IPS-18a (cell line): ENCODE measurements at regions not wholly inside any gene's neighbourhood (a gene's known extent, or its start where the extent isn't known, plus 50 kb on each side); places are given as distances from the start of the nearest gene placed in this dataset.
"Not testable (repeated sequence)": the region's sequence is repeated elsewhere in the genome, so short reads cannot be mapped to it uniquely, and the experiment has no call there.

ENCODE experiments used
- H3K27ac ChIP-seq: one replicate; pipeline ENCODE4 v1.5.1; 2013; ENCODE audit warnings: low read length
- H3K27me3 ChIP-seq: one replicate; pipeline ENCODE4 v1.6.1; 2013; ENCODE audit warnings: mild to moderate bottlenecking, low read length; ENCODE audit not compliant: control insufficient read depth, insufficient read depth
- H3K36me3 ChIP-seq: one replicate; pipeline ENCODE4 v1.6.1; 2013; ENCODE audit warnings: low read depth, low read length; ENCODE audit not compliant: control insufficient read depth
- H3K4me1 ChIP-seq: one replicate; pipeline ENCODE4 v1.6.1; 2013; ENCODE audit warnings: low read depth, low read length; ENCODE audit not compliant: control insufficient read depth
- H3K4me3 ChIP-seq: one replicate; pipeline ENCODE4 v1.5.1; 2013; ENCODE audit warnings: low read length
- H3K9ac ChIP-seq: one replicate; pipeline ENCODE4 v1.6.1; 2013; ENCODE audit warnings: mild to moderate bottlenecking, low read length, moderate library complexity
- H3K9me3 ChIP-seq: one replicate; pipeline ENCODE4 v1.6.1; 2013; ENCODE audit warnings: low read depth, low read length; ENCODE audit not compliant: control insufficient read depth

GRCh38 chr16:18080658-18081363, 255.7 kb downstream of the NPIPA8 start:
- H3K36me3 ChIP-seq, H3K27me3 ChIP-seq, H3K4me1 ChIP-seq, H3K9me3 ChIP-seq, H3K4me3 ChIP-seq, H3K27ac ChIP-seq, H3K9ac ChIP-seq: not testable (repeated sequence)

- not testable (repeated sequence) for H3K27me3 ChIP-seq, H3K27ac ChIP-seq, H3K4me3 ChIP-seq, H3K4me1 ChIP-seq, H3K9me3 ChIP-seq, H3K9ac ChIP-seq, H3K36me3 ChIP-seq
These were observed 258.6 kb downstream of the NPIPA8 start for GRCh38 chr16:18077910-18078309.

- Histone ChIP-seq H3K9ac (no peak overlapping the region), H3K27ac (no peak overlapping the region), H3K4me1 (peaks cover 6% of the 10 kb centered on the region), H3K27me3 (no peaks in the 10 kb centered on the region), H3K9me3 (no peaks in the 10 kb centered on the region), H3K36me3 (no peaks in the 10 kb centered on the region), H3K4me3 (no peak overlapping the region)
These were observed 264.4 kb downstream of the NPIPA8 start for GRCh38 chr16:18072161-18072560.

GRCh38 chr16:18069683-18070082, 266.9 kb downstream of the NPIPA8 start:
- no peak overlapping the region for H3K27ac ChIP-seq

GRCh38 chr16:18068477-18068876, 268.1 kb downstream of the NPIPA8 start:
- H3K4me3 ChIP-seq: no peak overlapping the region
- peaks cover 6% of the 10 kb centered on the region for H3K4me1 ChIP-seq
- H3K27me3 ChIP-seq: no peaks in the 10 kb centered on the region
- H3K36me3 ChIP-seq: no peaks in the 10 kb centered on the region
- no peak overlapping the region for H3K9ac ChIP-seq
- H3K27ac ChIP-seq: no peak overlapping the region
- H3K9me3 ChIP-seq: no peaks in the 10 kb centered on the region

More at GRCh38 chr16:18069683-18070082, 266.9 kb downstream of the NPIPA8 start:
- H3K27me3 ChIP-seq: no peaks in the 10 kb centered on the region
- H3K36me3 ChIP-seq: no peaks in the 10 kb centered on the region
- H3K9ac ChIP-seq: no peak overlapping the region
- H3K9me3 ChIP-seq: no peaks in the 10 kb centered on the region
- no peak overlapping the region for H3K4me3 ChIP-seq
- peaks cover 6% of the 10 kb centered on the region for H3K4me1 ChIP-seq

GRCh38 chr16:18062713-18063112, 273.8 kb downstream of the NPIPA8 start:
- Histone ChIP-seq H3K4me1 (no peaks in the 10 kb centered on the region), H3K9me3 (no peaks in the 10 kb centered on the region), H3K9ac (no peak overlapping the region), H3K27me3 (no peaks in the 10 kb centered on the region), H3K36me3 (no peaks in the 10 kb centered on the region), H3K27ac (no peak overlapping the region), H3K4me3 (no peak overlapping the region)

GRCh38 chr16:18060351-18060750, 276.2 kb downstream of the NPIPA8 start:
- no peaks in the 10 kb centered on the region for H3K4me1 ChIP-seq
- H3K4me3 ChIP-seq: no peak overlapping the region
- H3K27ac ChIP-seq: no peak overlapping the region
- no peaks in the 10 kb centered on the region for H3K27me3 ChIP-seq
- H3K9ac ChIP-seq: no peak overlapping the region
- H3K36me3 ChIP-seq: no peaks in the 10 kb centered on the region
- H3K9me3 ChIP-seq: no peaks in the 10 kb centered on the region

- H3K9ac ChIP-seq: no peak overlapping the region
- H3K4me3 ChIP-seq: no peak overlapping the region
- H3K9me3 ChIP-seq: no peaks in the 10 kb centered on the region
- no peaks in the 10 kb centered on the region for H3K27me3 ChIP-seq
- no peak overlapping the region for H3K27ac ChIP-seq
- no peaks in the 10 kb centered on the region for H3K36me3 ChIP-seq
- no peaks in the 10 kb centered on the region for H3K4me1 ChIP-seq
These were observed 277.0 kb downstream of the NPIPA8 start for GRCh38 chr16:18059577-18059976.

GRCh38 chr16:18059089-18059488, 277.4 kb downstream of the NPIPA8 start:
- Histone ChIP-seq H3K4me1 (no peaks in the 10 kb centered on the region), H3K27me3 (no peaks in the 10 kb centered on the region), H3K36me3 (no peaks in the 10 kb centered on the region), H3K4me3 (no peak overlapping the region), H3K9ac (no peak overlapping the region), H3K27ac (no peak overlapping the region), H3K9me3 (no peaks in the 10 kb centered on the region)

- Histone ChIP-seq H3K36me3 (no peaks in the 10 kb centered on the region), H3K9ac (no peak overlapping the region), H3K9me3 (no peaks in the 10 kb centered on the region), H3K27ac (no peak overlapping the region), H3K27me3 (no peaks in the 10 kb centered on the region), H3K4me1 (no peaks in the 10 kb centered on the region), H3K4me3 (no peak overlapping the region)
These were observed 281.1 kb downstream of the NPIPA8 start for GRCh38 chr16:18055411-18055916.

- Histone ChIP-seq H3K4me3 (no peak overlapping the region), H3K9me3 (no peaks in the 10 kb centered on the region), H3K9ac (no peak overlapping the region), H3K4me1 (peaks cover 4% of the 10 kb centered on the region), H3K27ac (no peak overlapping the region), H3K27me3 (no peaks in the 10 kb centered on the region), H3K36me3 (no peaks in the 10 kb centered on the region)
These were observed 285.8 kb downstream of the NPIPA8 start for GRCh38 chr16:18050777-18051176.

GRCh38 chr16:18050234-18050633, 286.3 kb downstream of the NPIPA8 start:
- no peak overlapping the region for H3K4me3 ChIP-seq
- no peak overlapping the region for H3K9ac ChIP-seq
- no peaks in the 10 kb centered on the region for H3K36me3 ChIP-seq
- no peak overlapping the region for H3K27ac ChIP-seq
- H3K27me3 ChIP-seq: no peaks in the 10 kb centered on the region
- H3K9me3 ChIP-seq: no peaks in the 10 kb centered on the region
- peaks cover 4% of the 10 kb centered on the region for H3K4me1 ChIP-seq
